K562 (cell line): ENCODE measurements at regions not wholly inside any gene's neighbourhood (a gene's known extent, or its start where the extent isn't known, plus 50 kb on each side); places are given as distances from the start of the nearest gene placed in this dataset.

Experiments
- ATAC-seq: fragments of 200-7000 bp; cut with Tn5 transposase; 3 replicates; pipeline ENCODE4 v1.9.1; 2020; ENCODE audit warnings: moderate library complexity
- BruUV-seq: library from RNA; stranded (reverse); fragments of 400-500 nt; replicated peaks from 2 replicates; lab custom pipeline; 2021; lab: Mats Ljungman, UMichigan
- CTCF ChIA-PET: fragments of 300-600 bp; formaldehyde crosslinking; extraction: SDS; loops from one replicate; lab custom pipeline; 2021; ENCODE audit warnings: low intra/inter-chr PET ratio; lab: Yijun Ruan, JAX
- POLR2A ChIA-PET: fragments of 300-600, 350-650 bp; sonication (Branson Sonifier 250); formaldehyde crosslinking; extraction: SDS; loops from one replicate; lab custom pipeline; 2021; ENCODE audit warnings: antibody characterized with exemption, inconsistent platforms; lab: Yijun Ruan, JAX
- DNase-seq, 4 experiments: peaks; one replicate each; pipeline versions ENCODE4 v3.0.0 to v3.0.0-alpha.2; 2011 to 2018; ENCODE audit warnings: low spot score in 3 of 4, mixed read lengths in 3 of 4; ENCODE audit errors: extremely low read depth in 1 of 4
- FAIRE-seq: peaks from 2 replicates; lab custom pipeline; 2011; peaks lifted over from hg19 to GRCh38; lab: Jason Lieb, UNC
- H2AFZ ChIP-seq: 2 replicates; pipeline ENCODE4 v1.6.0; 2011; ENCODE audit warnings: low read depth, low read length, control low read depth, inconsistent platforms
- H3K27ac ChIP-seq: fragments of 200-600 bp; 3 replicates; pipeline ENCODE4 v1.8.0; 2011; ENCODE audit warnings: low read depth, mild to moderate bottlenecking, control low read depth, inconsistent platforms, low read length, moderate library complexity, mixed read lengths; ENCODE audit errors: extremely low read depth
- H3K27me3 ChIP-seq, 2 experiments: fragments of 300-600 bp in 1 of 2; 2 replicates in 1 of 2; 3 replicates in 1 of 2; pipeline versions ENCODE4 v1.6.0 to v1.8.0; 2011; ENCODE audit warnings: inconsistent platforms in 2 of 2, low read length in 2 of 2, mild to moderate bottlenecking in 1 of 2, mixed read lengths in 1 of 2, moderate library complexity in 1 of 2; ENCODE audit not compliant: control insufficient read depth in 2 of 2, insufficient read depth in 2 of 2
- H3K36me3 ChIP-seq: fragments of 300-600 bp; 3 replicates; pipeline ENCODE4 v1.8.0; 2011; ENCODE audit warnings: mild to moderate bottlenecking, low read length, inconsistent platforms; ENCODE audit not compliant: control insufficient read depth, insufficient read depth
- H3K4me1 ChIP-seq, 2 experiments: fragments of 200-600 bp in 1 of 2; replicated peaks in 1 of 2; 2 replicates in 1 of 2; 3 replicates in 1 of 2; pipeline versions ENCODE4 v1.5.1 to v1.8.0; 2011; ENCODE audit warnings: inconsistent platforms in 2 of 2, low read length in 2 of 2, mild to moderate bottlenecking in 1 of 2, mixed read lengths in 1 of 2, moderate library complexity in 1 of 2; ENCODE audit not compliant: control insufficient read depth in 2 of 2, insufficient read depth in 2 of 2
- H3K4me2 ChIP-seq: 2 replicates; pipeline ENCODE4 v1.6.1; 2011; ENCODE audit warnings: low read length, control low read depth, inconsistent platforms, mixed read lengths; ENCODE audit not compliant: insufficient read depth
- H3K4me3 ChIP-seq: fragments of 200-600 bp; sonication (generic), shearing (Covaris generic); 2 replicates; pipeline ENCODE4 v1.5.1; 2016; ENCODE audit warnings: control low read depth, inconsistent platforms
- H3K79me2 ChIP-seq: fragments of 200-600 bp; 3 replicates; pipeline ENCODE4 v1.8.0; 2011; ENCODE audit warnings: low read length, inconsistent platforms; ENCODE audit not compliant: control insufficient read depth, insufficient read depth
- H3K9ac ChIP-seq, 2 experiments: 2 replicates each; pipeline versions ENCODE4 v1.6.0 to v1.6.1; 2011; ENCODE audit warnings: low read depth in 2 of 2, low read length in 2 of 2, control low read depth in 1 of 2, inconsistent platforms in 1 of 2, mild to moderate bottlenecking in 1 of 2, mixed read lengths in 1 of 2; ENCODE audit not compliant: insufficient read depth in 1 of 2
- H3K9me1 ChIP-seq: one replicate; pipeline ENCODE4 v1.6.0; 2011; ENCODE audit warnings: inconsistent platforms, mild to moderate bottlenecking, low read length, moderate library complexity; ENCODE audit not compliant: control insufficient read depth, insufficient read depth
- H3K9me3 ChIP-seq: replicated peaks from 2 replicates; pipeline ENCODE4 v1.5.1; 2011; ENCODE audit warnings: low read depth, low read length, inconsistent platforms; ENCODE audit not compliant: control insufficient read depth, insufficient read depth
- H4K20me1 ChIP-seq: replicated peaks from 2 replicates; pipeline ENCODE4 v1.6.1; 2011; ENCODE audit warnings: low read length, inconsistent platforms, mixed read lengths; ENCODE audit not compliant: control insufficient read depth, insufficient read depth
- FOXP1 ChIP-seq: sonication (generic); formaldehyde crosslinking; IDR thresholded peaks from 2 replicates; pipeline ENCODE4 v1.8.0; 2022; ENCODE audit warnings: mild to moderate bottlenecking, missing genetic modification reagents
- FOXP4 ChIP-seq: sonication (generic); formaldehyde crosslinking; IDR thresholded peaks from 2 replicates; pipeline ENCODE4 v1.8.0; 2022; ENCODE audit warnings: mild to moderate bottlenecking, missing genetic modification reagents, borderline replicate concordance
- GATA2 ChIP-seq: sonication (generic); formaldehyde crosslinking; IDR thresholded peaks from 2 replicates; pipeline ENCODE4 v1.4.0; 2020; ENCODE audit warnings: mild to moderate bottlenecking, missing genetic modification reagents
- HDAC8 ChIP-seq: fragments of 450-650 bp; IDR thresholded peaks from 2 replicates; pipeline ENCODE4 v1.6.1; 2016; ENCODE audit warnings: mild to moderate bottlenecking, missing genetic modification characterization, moderate library complexity, missing compliant biosample characterization
- KAT8 ChIP-seq: fragments of 450-650 bp; IDR thresholded peaks from 2 replicates; pipeline ENCODE4 v1.6.1; 2016; ENCODE audit warnings: low read depth, mild to moderate bottlenecking
- LCOR ChIP-seq: sonication (generic); formaldehyde crosslinking; IDR thresholded peaks from 2 replicates; pipeline ENCODE4 v1.8.0; 2022; ENCODE audit warnings: mild to moderate bottlenecking, missing genetic modification reagents
- MAFF ChIP-seq: IDR thresholded peaks from 2 replicates; pipeline ENCODE4 v1.6.1; 2012; ENCODE audit warnings: low read length, improper control_type of control experiment
- MEF2D ChIP-seq: conservative IDR thresholded peaks from 2 replicates; pipeline ENCODE4 v1.6.1; 2016; ENCODE audit warnings: low read depth, missing genetic modification characterization, missing compliant biosample characterization
- MTA3 ChIP-seq: fragments of 450-650 bp; formaldehyde crosslinking; IDR thresholded peaks from 2 replicates; pipeline ENCODE4 v1.6.1; 2017; ENCODE audit warnings: mild to moderate bottlenecking, borderline replicate concordance
- TEAD2 ChIP-seq: fragments of 450-650 bp; IDR thresholded peaks from 2 replicates; pipeline ENCODE4 v1.6.1; 2016; ENCODE audit warnings: missing genetic modification characterization, control low read depth, missing compliant biosample characterization
- THRA ChIP-seq: fragments of 450-650 bp; IDR thresholded peaks from 2 replicates; pipeline ENCODE4 v1.6.1; 2017; ENCODE audit warnings: mild to moderate bottlenecking, moderate library complexity
- ZNF134 ChIP-seq: fragments of 250-450 bp; sonication (Bioruptor Pico); conservative IDR thresholded peaks from 2 replicates; pipeline ENCODE4 v1.4.0; 2020
- ZNF146 ChIP-seq: IDR thresholded peaks from one replicate; pipeline ENCODE4 v1.6.1; 2018; ENCODE audit warnings: missing compliant biosample characterization; ENCODE audit not compliant: unreplicated experiment
- ZNF232 ChIP-seq: sonication (generic); formaldehyde crosslinking; IDR thresholded peaks from 2 replicates; pipeline ENCODE4 v1.8.0; 2022; ENCODE audit warnings: mild to moderate bottlenecking, missing genetic modification reagents
- ZNF24 ChIP-seq: fragments of 450-650 bp; IDR thresholded peaks from 2 replicates; pipeline ENCODE4 v1.6.1; 2016
- WGBS: fragments of 100-300 bp; shearing (Covaris generic); methylation state at CpG from one replicate; pipeline ENCODE4 v1.1.6; 2016; ENCODE audit warnings: low coverage, mixed read lengths; ENCODE audit not compliant: insufficient coverage; ENCODE audit errors: missing lambda C conversion rate; 5-methylcytosine and 5-hydroxymethylcytosine counted together
- in situ Hi-C: fragments of 300-500 bp; cut with MboI; formaldehyde crosslinking; loops from 4 replicates; pipeline ENCODE4 v1.15.0; 2018; ENCODE audit warnings: inconsistent platforms, mixed read lengths
- intact Hi-C: fragments of 100-400 bp; cut with micrococcal nuclease; formaldehyde crosslinking; loops from 2 replicates; pipeline ENCODE4 v1.14.2; 2022

GRCh38 chr7:40923626-40924025 is 779.3 kb downstream of the INHBA start:
- no peaks in the 10 kb centered on the region for H3K9me1 ChIP-seq
- in situ Hi-C loops, result no loop called here
- no peaks in the 10 kb centered on the region for H4K20me1 ChIP-seq
- no peaks in the 10 kb centered on the region; the same call in 1 of the 2 replicates for H3K9me3 ChIP-seq
- no peak overlapping the region for H2AFZ ChIP-seq
- DNase-seq, result no peak
- no peak overlapping the region for H3K27ac ChIP-seq
- H3K4me1 ChIP-seq, result no peaks in the 10 kb centered on the region
- H3K4me2 ChIP-seq, result no peak overlapping the region
- intact Hi-C loops, result no loop called here
- no peak for ATAC-seq
- ChIA-PET CTCF (no interaction called here), POLR2A (no interaction called here)
- no peaks in the 10 kb centered on the region for H3K36me3 ChIP-seq
- WGBS, result 6% methylated on average over 1 of the region's 1 CpG
- no peaks in the 10 kb centered on the region for H3K27me3 ChIP-seq
- no peak for FAIRE-seq
- no TSS peak for BruUV-seq
- H3K9ac ChIP-seq, result no peak overlapping the region
- TF ChIP-seq KAT8 (no peak), ZNF232 (CRISPR knock-in tag) (no peak), HDAC8 (tag) (no peak), TEAD2 (tag) (no peak), MEF2D (tag) (no peak), FOXP1 (CRISPR knock-in tag) (no peak), THRA (no peak), ZNF146 (CRISPR knock-in tag) (no peak), FOXP4 (no peak), LCOR (CRISPR knock-in tag) (no peak), MTA3 (no peak), MAFF (no peak), GATA2 (no peak), ZNF134 (CRISPR knock-in tag) (no peak), ZNF24 (no peak)
- H3K79me2 ChIP-seq, result no peaks in the 10 kb centered on the region
- H3K4me3 ChIP-seq, result no peak overlapping the region
